T-cell (primary cell): ENCODE measurements at regions not wholly inside any gene's neighbourhood (a gene's known extent, or its start where the extent isn't known, plus 50 kb on each side); places are given as distances from the start of the nearest gene placed in this dataset.
"Not testable (repeated sequence)": the region's sequence is repeated elsewhere in the genome, so short reads cannot be mapped to it uniquely, and the experiment has no call there.

ENCODE experiments used
- ATAC-seq, 4 experiments: fragments of 200-7000 bp in 3 of 4; fragments of 150-1000 bp in 1 of 4; cut with Tn5 transposase; replicated peaks in 1 of 4; 1 replicate in 3 of 4; 2 replicates in 1 of 4; pipeline ENCODE4 v1.10.0; 2021; ENCODE audit warnings: moderate library complexity in 3 of 4, mild to moderate bottlenecking in 2 of 4, moderate number of reproducible peaks in 1 of 4
- CTCF ChIA-PET, 2 donors: fragments of 300-600 bp; sonication (Branson Sonifier 250); formaldehyde crosslinking; loops; one replicate each; lab custom pipeline; 2022; ENCODE audit warnings: antibody characterized with exemption in 2 of 2; lab: Charles Lee
- POLR2A ChIA-PET, 2 donors: fragments of 300-600 bp; sonication (Branson Sonifier 250); formaldehyde crosslinking; loops; one replicate each; lab custom pipeline; 2022; ENCODE audit warnings: antibody characterized with exemption in 2 of 2; lab: Charles Lee
- DNase-seq, 35 experiments: peaks; one replicate each; pipeline versions ENCODE4 v3.0.0 to v3.0.0-alpha.2; 2013 to 2023
- H3K27ac ChIP-seq: one replicate; pipeline ENCODE4 v1.5.1; 2013; ENCODE audit warnings: low read length
- H3K27me3 ChIP-seq, 2 experiments: replicated peaks in 1 of 2; 1 replicate in 1 of 2; 2 replicates in 1 of 2; pipeline versions ENCODE4 v1.6.1 to v1.7.0; 2013; ENCODE audit warnings: low read length in 1 of 2, mixed read lengths in 1 of 2; ENCODE audit not compliant: control insufficient read depth in 2 of 2, insufficient read depth in 2 of 2; ENCODE audit errors: extremely low read depth in 1 of 2
- H3K36me3 ChIP-seq, 2 donors: 1 replicate in 1 of 2; 2 replicates in 1 of 2; pipeline versions ENCODE4 v1.6.1 to v1.7.0; 2013; ENCODE audit warnings: low read length in 1 of 2; ENCODE audit not compliant: control insufficient read depth in 2 of 2, insufficient read depth in 1 of 2; ENCODE audit errors: extremely low read depth in 1 of 2
- H3K4me1 ChIP-seq, 2 experiments: 1 replicate in 1 of 2; 2 replicates in 1 of 2; pipeline versions ENCODE4 v1.6.1 to v1.7.0; 2013; ENCODE audit warnings: low read length in 2 of 2, mixed read lengths in 1 of 2; ENCODE audit not compliant: insufficient read depth in 2 of 2, control insufficient read depth in 1 of 2; ENCODE audit errors: extremely low read depth in 1 of 2
- H3K4me3 ChIP-seq, 2 donors: 1 replicate in 1 of 2; 2 replicates in 1 of 2; pipeline versions ENCODE4 v1.5.1 to v1.7.0; 2013; ENCODE audit warnings: mild to moderate bottlenecking in 2 of 2, low read length in 1 of 2, moderate library complexity in 1 of 2; ENCODE audit not compliant: control insufficient read depth in 1 of 2; ENCODE audit errors: extremely low read depth in 1 of 2
- H3K9me3 ChIP-seq: 2 replicates; pipeline ENCODE4 v1.7.0; 2013
- H3K27ac Mint-ChIP-seq, 2 donors: one replicate each; pipeline ENCODE4 v1.8.0; 2020 to 2021; ENCODE audit warnings: mild to moderate bottlenecking in 2 of 2, mixed read lengths in 2 of 2
- H3K27me3 Mint-ChIP-seq, 2 donors: one replicate each; pipeline ENCODE4 v1.8.0; 2021 to 2022; ENCODE audit warnings: mixed read lengths in 2 of 2
- H3K36me3 Mint-ChIP-seq: one replicate; pipeline ENCODE4 v1.8.0; 2021; ENCODE audit warnings: mixed read lengths
- H3K4me1 Mint-ChIP-seq, 3 donors: one replicate each; pipeline ENCODE4 v1.8.0; 2020 to 2022; ENCODE audit warnings: mixed read lengths in 3 of 3, mild to moderate bottlenecking in 1 of 3
- H3K4me3 Mint-ChIP-seq, 3 donors: one replicate each; pipeline ENCODE4 v1.8.0; 2020 to 2022; ENCODE audit warnings: mild to moderate bottlenecking in 3 of 3, mixed read lengths in 3 of 3, moderate library complexity in 3 of 3
- H3K9me3 Mint-ChIP-seq, 3 donors: one replicate each; pipeline ENCODE4 v1.8.0; 2020 to 2022; ENCODE audit warnings: mixed read lengths in 3 of 3
- WGBS: methylation state at CpG from one replicate; pipeline ENCODE4 v1.1.5; 2013; ENCODE audit warnings: missing lambda C conversion rate; ENCODE audit not compliant: insufficient coverage; 5-methylcytosine and 5-hydroxymethylcytosine counted together

DNA sequence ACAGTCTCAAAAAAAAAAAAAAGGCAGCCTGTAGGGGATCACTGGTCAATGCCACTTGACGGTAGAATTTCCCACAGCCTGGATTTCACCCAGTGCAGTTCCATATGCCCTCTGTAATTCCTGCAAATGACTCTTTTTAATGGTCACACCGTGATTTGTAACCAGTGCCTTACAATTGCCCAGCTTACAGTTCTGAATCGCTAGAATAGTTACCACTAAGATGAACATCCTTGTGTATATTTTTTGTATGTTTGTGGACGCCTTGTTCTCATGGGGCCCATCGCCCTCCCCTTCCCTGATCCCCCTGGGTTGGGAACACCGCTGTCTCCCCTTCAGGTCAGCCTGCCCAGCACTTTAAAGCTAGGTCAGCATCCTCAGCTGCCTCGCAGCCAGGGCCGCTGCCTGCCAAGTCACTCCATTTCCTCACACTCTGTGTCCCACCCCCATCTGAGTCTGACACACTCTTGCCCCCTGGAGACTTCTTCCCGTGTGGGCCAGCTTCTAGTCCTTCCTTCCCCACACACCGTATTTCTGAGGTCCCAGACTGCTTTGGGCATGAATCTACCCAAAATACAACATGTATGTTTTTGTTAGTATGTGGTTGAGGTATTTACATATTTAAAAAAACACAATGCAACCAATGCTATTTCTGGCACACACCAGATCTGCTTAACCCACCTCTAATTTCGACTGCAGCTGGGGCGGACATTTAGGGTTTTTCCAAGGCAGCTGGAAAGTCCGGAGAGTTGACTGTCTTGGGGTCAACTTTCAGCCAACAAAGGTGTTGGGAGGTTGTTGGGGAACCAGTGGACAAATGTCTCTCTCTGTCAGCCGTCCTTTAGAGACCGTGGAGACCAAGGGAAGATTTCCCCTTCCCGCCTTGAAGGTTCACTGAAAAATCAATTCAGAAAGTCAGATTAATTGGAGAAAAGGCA is 120.5 kb upstream of the NEK6 start:
- CTCF ChIA-PET = no interaction called here
- Histone ChIP-seq H3K27me3 (no peaks in the 10 kb centered on the region), H3K36me3 (no peaks in the 10 kb centered on the region), H3K4me3 (no peak overlapping the region), H3K27ac (no peak overlapping the region), H3K9me3 (no peaks in the 10 kb centered on the region), H3K4me1 (no peaks in the 10 kb centered on the region)
- Mint-ChIP-seq H3K4me3 (no peak overlapping the region), H3K4me1 (no peaks in the 10 kb centered on the region), H3K9me3 (no peaks in the 10 kb centered on the region), H3K27me3 (peaks cover 0 to 4% of the 10 kb centered on the region in 2 donors), H3K27ac (no peak overlapping the region), H3K36me3 (no peaks in the 10 kb centered on the region)
- DNase-seq = no peak
- POLR2A ChIA-PET = no interaction called here
- 84% methylated on average over 4 of the region's 16 CpGs for WGBS
- ATAC-seq = no peak

DNA sequence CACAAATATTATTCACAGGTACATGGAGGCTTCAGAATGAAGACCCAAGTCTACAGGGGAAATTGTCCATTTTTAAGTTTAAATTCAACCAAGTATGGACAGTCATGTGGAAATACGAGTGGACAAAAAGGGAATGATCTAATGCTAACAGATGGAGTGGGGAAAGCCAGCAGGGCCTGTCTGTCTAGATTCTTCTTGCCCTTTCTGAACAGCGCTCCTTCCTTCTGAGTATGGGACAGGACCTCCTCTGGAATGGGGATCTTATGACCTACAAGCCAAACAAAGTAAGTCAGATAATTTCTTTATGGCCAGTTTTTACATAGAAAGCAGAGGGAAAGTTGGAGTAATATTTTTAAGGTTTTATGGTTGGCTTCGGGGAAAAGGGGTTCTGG is 119.8 kb upstream of the NEK6 start:
- no peak overlapping the region for H3K27ac ChIP-seq
- no peak overlapping the region for H3K27ac Mint-ChIP-seq

DNA sequence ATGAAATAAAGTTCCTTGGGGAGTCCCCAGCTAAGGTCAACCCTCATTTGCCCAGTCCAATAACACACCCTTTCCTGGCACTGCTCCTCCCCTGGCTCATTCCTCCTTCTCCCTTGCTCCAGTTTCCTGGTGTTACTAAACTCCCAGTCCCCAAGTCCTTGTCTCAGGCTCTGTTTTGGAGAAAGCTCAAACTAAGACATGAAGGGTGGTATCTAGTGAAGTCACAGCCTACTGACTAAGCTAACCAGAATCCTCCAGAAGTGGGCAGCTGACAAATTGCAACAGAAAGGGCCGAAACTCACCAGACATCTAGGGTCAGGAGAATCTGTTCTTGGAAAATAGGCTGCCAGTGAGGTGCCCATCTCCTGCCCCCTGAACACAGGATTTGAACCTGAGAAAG is 118.7 kb upstream of the NEK6 start:
- Mint-ChIP-seq H3K27ac (no peak overlapping the region), H3K4me1 (no peaks in the 10 kb centered on the region), H3K36me3 (no peaks in the 10 kb centered on the region), H3K4me3 (no peak overlapping the region), H3K27me3 (peaks cover 0 to 4% of the 10 kb centered on the region in 2 donors), H3K9me3 (no peaks in the 10 kb centered on the region)
- no peaks in the 10 kb centered on the region for H3K27me3 ChIP-seq
- no peak overlapping the region for H3K4me3 ChIP-seq
- no peaks in the 10 kb centered on the region for H3K9me3 ChIP-seq
- no peaks in the 10 kb centered on the region for H3K36me3 ChIP-seq
- DNase-seq (no peak), ATAC-seq (no peak)
- no peak overlapping the region for H3K27ac ChIP-seq
- no CpG with 5 or more reads among the region's 1 CpG for WGBS
- no peaks in the 10 kb centered on the region for H3K4me1 ChIP-seq
- ChIA-PET CTCF (no interaction called here), POLR2A (no interaction called here)

More for the DNA sequence above, 119.8 kb upstream of the NEK6 start:
- 100% methylated on average over 2 of the region's 3 CpGs for WGBS
- no peak overlapping the region for H3K4me3 ChIP-seq
- Mint-ChIP-seq H3K36me3 (no peaks in the 10 kb centered on the region), H3K4me3 (no peak overlapping the region), H3K9me3 (no peaks in the 10 kb centered on the region), H3K27me3 (peaks cover 0 to 4% of the 10 kb centered on the region in 2 donors), H3K4me1 (no peaks in the 10 kb centered on the region)
- no peak for DNase-seq
- H3K9me3 ChIP-seq = no peaks in the 10 kb centered on the region
- H3K36me3 ChIP-seq = no peaks in the 10 kb centered on the region
- H3K4me1 ChIP-seq = no peaks in the 10 kb centered on the region
- H3K27me3 ChIP-seq = no peaks in the 10 kb centered on the region
- CTCF ChIA-PET = no interaction called here
- ATAC-seq = no peak
- POLR2A ChIA-PET = no interaction called here

GRCh38 chr9:124140941-124141568 is 116.7 kb upstream of the NEK6 start:
- H3K27me3 ChIP-seq = no peaks in the 10 kb centered on the region
- no peaks in the 10 kb centered on the region for H3K36me3 ChIP-seq
- WGBS = 60% methylated on average over 2 of the region's 6 CpGs
- no peak overlapping the region for H3K27ac ChIP-seq
- POLR2A ChIA-PET = no interaction called here
- ATAC-seq (no peak), DNase-seq (no peak)
- no peaks in the 10 kb centered on the region for H3K9me3 ChIP-seq
- no peak overlapping the region for H3K4me3 Mint-ChIP-seq
- H3K4me1 ChIP-seq = no peaks in the 10 kb centered on the region
- H3K27me3 Mint-ChIP-seq = peaks cover 0 to under 1% of the 10 kb centered on the region in 2 donors
- no peak overlapping the region for H3K4me3 ChIP-seq
- no peaks in the 10 kb centered on the region for H3K36me3 Mint-ChIP-seq
- no peak overlapping the region for H3K27ac Mint-ChIP-seq
- H3K9me3 Mint-ChIP-seq = no peaks in the 10 kb centered on the region
- H3K4me1 Mint-ChIP-seq = no peaks in the 10 kb centered on the region
- CTCF ChIA-PET = no interaction called here

GRCh38 chr9:124144561-124145123 is 113.1 kb upstream of the NEK6 start:
- H3K36me3 ChIP-seq, H3K27me3 ChIP-seq, DNase-seq, H3K4me3 ChIP-seq, H3K4me1 Mint-ChIP-seq, H3K27ac ChIP-seq, ATAC-seq, H3K27ac Mint-ChIP-seq, H3K4me1 ChIP-seq, H3K36me3 Mint-ChIP-seq, CTCF ChIA-PET, H3K27me3 Mint-ChIP-seq, POLR2A ChIA-PET, H3K4me3 Mint-ChIP-seq, H3K9me3 Mint-ChIP-seq, H3K9me3 ChIP-seq: not testable (repeated sequence)
- WGBS = 95% methylated on average over 4 of the region's 10 CpGs

DNA sequence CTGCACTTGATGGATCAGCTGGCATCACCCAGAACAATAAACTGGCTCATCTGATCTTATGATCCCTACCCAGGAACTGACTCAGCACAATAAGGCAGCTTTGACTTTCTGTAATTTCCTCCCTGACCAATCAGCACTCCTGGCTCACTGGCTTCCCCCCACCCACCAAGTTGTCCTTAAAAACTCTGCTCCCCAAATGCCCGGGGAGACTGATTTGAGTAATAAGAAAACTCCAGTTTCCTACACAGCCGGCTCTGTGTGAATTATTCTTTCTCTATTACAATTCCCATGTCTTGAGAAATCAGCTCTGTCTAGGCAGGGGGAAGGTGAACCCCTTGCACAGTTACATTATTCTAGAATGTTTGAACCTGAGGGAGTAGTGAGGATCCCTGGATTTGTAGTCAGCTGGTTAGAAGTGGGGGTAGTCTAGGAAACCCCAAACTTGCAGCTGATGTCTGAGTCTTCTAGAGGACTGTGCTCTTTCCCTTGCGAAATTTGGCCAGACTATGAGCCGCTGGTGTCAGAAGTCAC is 111.7 kb upstream of the NEK6 start:
- Mint-ChIP-seq H3K4me1 (no peaks in the 10 kb centered on the region), H3K27me3 (peaks cover 3 to 7% of the 10 kb centered on the region in 2 donors), H3K36me3 (no peaks in the 10 kb centered on the region), H3K4me3 (no peak overlapping the region), H3K27ac (no peak overlapping the region), H3K9me3 (no peaks in the 10 kb centered on the region)
- Histone ChIP-seq H3K27me3 (no peaks in the 10 kb centered on the region), H3K9me3 (no peaks in the 10 kb centered on the region), H3K4me1 (no peaks in the 10 kb centered on the region), H3K27ac (no peak overlapping the region), H3K36me3 (no peaks in the 10 kb centered on the region), H3K4me3 (no peak overlapping the region)
- DNase-seq (no peak), ATAC-seq (no peak)
- WGBS = 80% methylated on average over 2 of the region's 4 CpGs
- ChIA-PET CTCF (no interaction called here), POLR2A (no interaction called here)
